HUES6 (cell line): ENCODE measurements at regions not wholly inside any gene's neighbourhood (a gene's known extent, or its start where the extent isn't known, plus 50 kb on each side); places are given as distances from the start of the nearest gene placed in this dataset.

Experiments used
- H3K27ac ChIP-seq: 2 replicates; pipeline ENCODE4 v1.7.0; 2013; ENCODE audit warnings: low read depth, mild to moderate bottlenecking, low read length, inconsistent platforms
- H3K27me3 ChIP-seq: 2 replicates; pipeline ENCODE4 v1.6.1; 2013; ENCODE audit warnings: low read length; ENCODE audit not compliant: control insufficient read depth, insufficient read depth
- H3K36me3 ChIP-seq: 2 replicates; pipeline ENCODE4 v1.6.1; 2013; ENCODE audit warnings: low read length; ENCODE audit not compliant: control insufficient read depth, insufficient read depth
- H3K4me1 ChIP-seq: 2 replicates; pipeline ENCODE4 v1.6.1; 2013; ENCODE audit warnings: low read length; ENCODE audit not compliant: control insufficient read depth, insufficient read depth
- H3K4me3 ChIP-seq: 2 replicates; pipeline ENCODE4 v1.5.1; 2013; ENCODE audit warnings: low read depth, low read length
- H3K9ac ChIP-seq: one replicate; pipeline ENCODE4 v1.6.1; 2013; ENCODE audit warnings: mild to moderate bottlenecking, low read length
- H3K9me3 ChIP-seq: 2 replicates; pipeline ENCODE4 v1.6.1; 2013; ENCODE audit warnings: low read depth, low read length; ENCODE audit not compliant: control insufficient read depth, insufficient read depth

DNA sequence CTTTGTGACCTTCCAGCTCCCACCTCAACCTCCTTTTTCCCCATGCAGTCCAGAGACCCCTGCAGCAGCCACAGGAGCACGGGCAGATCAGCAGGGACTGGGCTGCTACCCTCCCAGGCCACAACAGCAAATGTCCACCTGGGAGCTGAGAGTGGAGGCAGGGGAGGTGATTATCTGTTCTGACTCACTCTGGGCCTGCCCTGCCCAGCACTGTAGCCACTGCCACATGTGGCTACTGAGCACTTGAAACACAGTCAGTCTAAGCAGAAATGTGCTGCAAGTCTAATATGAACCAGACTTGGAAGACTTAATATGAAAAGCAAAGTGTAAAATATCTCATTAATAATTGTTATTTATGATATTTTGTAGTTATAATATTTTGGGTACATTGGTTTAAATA lies 148.9 kb upstream of the VANGL1 start:
- H3K4me3 ChIP-seq: no peak overlapping the region
- no peaks in the 10 kb centered on the region for H3K27me3 ChIP-seq
- no peaks in the 10 kb centered on the region for H3K4me1 ChIP-seq
- H3K36me3 ChIP-seq: no peaks in the 10 kb centered on the region
- H3K27ac ChIP-seq: no peak overlapping the region
- no peak overlapping the region for H3K9ac ChIP-seq
- H3K9me3 ChIP-seq: no peaks in the 10 kb centered on the region

DNA sequence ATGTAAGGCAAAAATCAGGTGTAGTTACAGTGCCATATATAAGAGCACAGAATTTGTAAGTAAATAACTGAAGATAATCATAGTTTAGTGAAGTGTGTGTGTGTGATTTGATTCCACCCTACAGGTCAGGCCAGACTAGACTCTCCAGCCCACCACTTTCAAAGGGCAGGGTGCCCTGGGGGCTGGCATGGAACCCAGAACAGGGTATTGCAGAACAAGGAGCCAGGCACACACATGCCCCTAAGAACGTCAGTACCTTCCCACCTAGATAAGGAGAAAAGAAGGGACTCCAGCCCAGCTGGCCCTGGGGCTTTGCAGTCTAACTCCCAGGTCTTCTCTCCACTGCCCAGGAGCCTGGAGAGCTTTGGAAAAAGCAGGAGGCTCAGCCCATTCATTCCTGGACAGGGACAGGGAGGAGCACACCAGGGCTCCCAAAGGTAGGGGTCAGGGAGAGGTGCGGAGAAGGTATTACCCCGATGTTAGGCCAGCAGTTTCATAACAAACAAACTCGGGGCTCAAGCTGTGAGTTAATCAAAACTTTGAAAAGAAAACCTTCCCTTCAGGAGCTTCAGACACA lies 149.7 kb upstream of the VANGL1 start:
- Histone ChIP-seq H3K36me3 (no peaks in the 10 kb centered on the region), H3K4me3 (no peak overlapping the region), H3K9ac (no peak overlapping the region), H3K9me3 (no peaks in the 10 kb centered on the region), H3K27me3 (no peaks in the 10 kb centered on the region), H3K27ac (no peak overlapping the region), H3K4me1 (no peaks in the 10 kb centered on the region)

DNA sequence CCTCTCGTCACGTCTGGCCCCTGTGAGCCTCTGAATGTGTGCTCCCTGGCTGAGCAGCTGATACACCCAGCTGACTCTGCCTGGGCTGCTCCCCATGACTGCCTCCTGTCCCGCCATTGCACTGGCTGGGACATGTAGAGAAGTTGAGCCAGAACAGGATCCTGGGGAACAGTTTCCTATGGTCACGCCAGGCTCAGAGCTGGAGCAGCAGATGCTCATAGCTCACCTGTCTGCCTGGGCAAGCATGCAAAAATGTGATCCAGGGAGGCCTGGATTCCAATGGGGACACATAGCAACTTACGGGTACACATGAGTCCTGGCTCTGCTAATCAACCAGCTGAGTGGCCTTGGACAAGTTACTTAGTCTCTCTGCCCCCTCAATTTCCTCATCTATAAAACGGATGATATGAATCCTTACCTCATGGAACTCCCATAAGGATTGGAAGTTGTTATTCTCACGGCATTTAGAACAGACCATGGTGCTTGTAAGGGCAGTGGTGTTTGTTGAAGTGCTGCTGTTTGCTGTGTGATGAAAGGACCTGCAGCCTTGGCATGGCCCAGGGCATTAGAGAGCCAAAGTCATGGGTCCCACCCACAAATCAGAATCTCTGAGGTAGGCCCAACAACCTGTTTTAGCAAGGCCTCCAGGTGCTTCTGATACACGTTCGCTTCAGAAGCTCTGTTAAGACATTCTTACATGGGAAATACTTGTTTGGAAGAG lies 150.3 kb upstream of the VANGL1 start:
- Histone ChIP-seq H3K4me3 (no peak overlapping the region), H3K27ac (no peak overlapping the region), H3K27me3 (no peaks in the 10 kb centered on the region), H3K36me3 (no peaks in the 10 kb centered on the region), H3K9ac (no peak overlapping the region), H3K9me3 (no peaks in the 10 kb centered on the region), H3K4me1 (no peaks in the 10 kb centered on the region)

DNA sequence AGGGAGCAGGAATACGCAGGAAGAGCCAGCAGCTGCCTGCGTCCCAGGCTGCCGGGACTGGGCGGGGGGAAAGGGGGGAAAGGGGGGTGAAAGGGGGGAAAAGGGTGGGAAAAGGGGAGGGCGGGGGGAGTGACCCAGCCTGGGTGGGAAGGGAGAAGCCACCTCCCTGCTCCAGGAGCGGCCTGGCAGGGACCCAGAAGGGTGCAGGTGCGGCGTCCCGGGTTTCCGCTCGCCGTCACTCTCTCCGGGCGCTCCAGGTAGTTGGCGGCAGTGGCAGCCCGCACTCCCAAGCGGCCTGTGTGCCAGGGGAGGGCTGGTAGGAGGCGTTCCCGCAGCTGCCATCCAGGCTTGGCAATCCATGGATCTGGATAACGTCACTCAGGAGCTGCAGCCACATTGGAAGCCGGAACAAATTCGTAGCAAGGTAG lies 141.0 kb upstream of the NGF start:
- Histone ChIP-seq H3K9me3 (no peaks in the 10 kb centered on the region), H3K9ac (no peak overlapping the region), H3K4me1 (no peaks in the 10 kb centered on the region), H3K27me3 (peaks cover 3% of the 10 kb centered on the region; the same call in 1 of the 2 replicates), H3K36me3 (no peaks in the 10 kb centered on the region), H3K27ac (no peak overlapping the region), H3K4me3 (no peak overlapping the region)

DNA sequence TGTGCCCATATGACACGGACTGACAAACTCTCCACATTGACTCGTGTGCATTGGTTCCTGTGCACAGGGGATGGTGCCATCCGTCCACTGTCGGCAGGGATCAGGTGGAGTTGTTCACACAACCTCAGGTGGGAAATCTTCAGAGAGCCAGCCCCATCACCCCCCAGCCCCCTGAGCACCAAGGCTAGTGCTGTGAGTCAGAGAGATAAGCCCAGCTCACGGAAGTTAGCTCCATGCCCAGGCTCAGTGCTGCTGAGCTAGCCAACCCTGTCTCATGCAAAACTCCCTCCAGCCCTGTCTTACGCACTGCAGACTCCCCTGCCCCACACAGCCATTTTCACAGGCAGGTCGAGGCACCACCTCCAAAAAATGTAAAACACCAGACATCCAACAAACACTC lies 139.0 kb upstream of the NGF start:
- Histone ChIP-seq H3K27ac (no peak overlapping the region), H3K27me3 (peaks cover 3% of the 10 kb centered on the region; the same call in 1 of the 2 replicates), H3K4me1 (no peaks in the 10 kb centered on the region), H3K36me3 (no peaks in the 10 kb centered on the region), H3K9me3 (no peaks in the 10 kb centered on the region), H3K9ac (no peak overlapping the region), H3K4me3 (no peak overlapping the region)

DNA sequence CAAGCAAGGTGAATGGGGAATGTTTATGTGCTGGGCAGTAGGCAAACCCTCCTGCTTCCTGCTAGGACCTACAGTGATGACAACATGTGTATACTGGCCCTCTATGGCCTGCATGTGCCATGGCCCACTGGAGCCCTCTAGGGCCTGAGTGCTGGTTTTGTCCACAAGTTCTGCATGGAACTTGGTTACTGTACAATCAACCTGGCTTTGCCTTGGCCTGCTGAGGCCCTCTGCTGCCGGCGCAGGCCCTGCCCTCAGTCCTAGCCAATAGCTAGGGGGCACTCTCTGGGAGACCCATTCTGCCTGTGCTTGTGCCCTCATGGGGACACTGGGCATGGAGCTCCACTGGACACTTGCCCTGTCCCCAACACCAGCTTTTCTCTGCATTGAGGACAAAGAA lies 138.6 kb upstream of the NGF start:
- Histone ChIP-seq H3K4me3 (no peak overlapping the region), H3K9me3 (no peaks in the 10 kb centered on the region), H3K27ac (no peak overlapping the region), H3K9ac (no peak overlapping the region), H3K4me1 (no peaks in the 10 kb centered on the region), H3K36me3 (no peaks in the 10 kb centered on the region), H3K27me3 (peaks cover 3% of the 10 kb centered on the region; the same call in 1 of the 2 replicates)

DNA sequence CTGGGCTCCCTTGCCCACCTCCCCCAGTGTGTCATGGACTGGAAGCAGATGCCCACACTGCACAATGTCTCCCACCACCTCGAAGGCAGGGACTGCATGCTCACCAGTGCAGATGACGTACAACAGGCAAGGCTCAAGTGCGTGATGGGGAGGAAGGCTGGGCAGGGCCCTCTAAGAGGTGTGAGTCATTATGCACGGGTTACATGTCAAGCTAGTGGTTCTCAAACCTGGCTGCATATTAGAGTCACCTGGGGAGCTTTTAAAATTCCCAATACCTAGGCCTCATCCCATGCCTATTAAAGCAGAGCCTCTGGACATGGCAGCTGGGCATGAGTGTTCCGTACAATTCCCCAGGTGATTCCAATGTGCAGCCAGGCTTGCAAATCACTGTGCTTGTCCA lies 137.9 kb upstream of the NGF start:
- Histone ChIP-seq H3K9me3 (no peaks in the 10 kb centered on the region), H3K27me3 (peaks cover 3% of the 10 kb centered on the region; the same call in 1 of the 2 replicates), H3K4me1 (no peaks in the 10 kb centered on the region), H3K27ac (no peak overlapping the region), H3K36me3 (no peaks in the 10 kb centered on the region), H3K9ac (no peak overlapping the region), H3K4me3 (no peak overlapping the region)

DNA sequence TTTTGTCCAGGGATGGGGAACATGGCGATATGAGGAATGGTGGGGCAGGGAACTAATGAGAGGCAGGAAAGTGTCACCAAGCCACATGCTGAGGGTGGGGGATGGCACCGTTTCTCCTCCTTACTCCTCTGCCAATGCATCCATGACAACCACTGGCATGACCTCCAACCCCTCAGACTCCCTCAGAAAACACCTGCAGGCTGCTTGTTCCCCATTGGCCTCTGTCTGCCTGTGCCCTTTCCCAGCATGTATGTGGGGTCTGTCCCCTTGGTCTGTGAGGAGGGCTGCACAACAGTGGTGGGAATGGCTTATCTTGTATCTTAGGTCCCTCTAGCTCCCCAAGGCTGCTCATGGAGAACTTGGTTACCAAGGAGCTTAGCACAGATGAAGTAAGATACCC lies 137.2 kb upstream of the NGF start:
- Histone ChIP-seq H3K27me3 (peaks cover 3% of the 10 kb centered on the region; the same call in 1 of the 2 replicates), H3K9ac (no peak overlapping the region), H3K4me3 (no peak overlapping the region), H3K4me1 (no peaks in the 10 kb centered on the region), H3K9me3 (no peaks in the 10 kb centered on the region), H3K36me3 (no peaks in the 10 kb centered on the region), H3K27ac (no peak overlapping the region)

DNA sequence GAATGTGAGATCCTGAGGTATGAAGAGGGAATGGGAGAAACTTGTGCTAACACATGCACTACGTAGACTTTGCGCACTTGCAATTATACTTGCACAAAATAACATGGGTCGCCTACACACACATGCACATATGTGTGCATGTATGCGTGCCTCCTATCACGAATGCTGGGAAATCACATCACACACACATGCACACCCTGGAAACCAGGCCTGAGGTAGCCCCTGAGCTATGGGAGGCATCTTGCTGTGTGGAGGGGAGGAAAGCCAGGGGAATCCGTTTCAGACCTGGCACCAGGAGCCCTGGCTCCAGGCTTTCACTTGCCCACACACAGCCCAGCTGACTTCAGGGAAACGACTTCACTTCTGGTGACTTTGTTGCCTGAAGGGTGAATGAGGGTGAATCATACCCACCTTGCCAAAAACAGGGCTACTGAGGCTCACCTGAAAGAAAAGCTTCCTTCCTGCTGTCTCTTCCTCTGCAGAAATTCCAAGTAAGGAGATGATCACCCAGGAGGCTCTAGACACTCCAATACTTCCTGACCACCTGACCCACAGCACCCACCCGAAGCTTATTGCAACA lies 136.0 kb upstream of the NGF start:
- H3K36me3 ChIP-seq: no peaks in the 10 kb centered on the region
- no peaks in the 10 kb centered on the region for H3K9me3 ChIP-seq
- H3K9ac ChIP-seq: no peak overlapping the region
- no peak overlapping the region for H3K4me3 ChIP-seq
- no peaks in the 10 kb centered on the region for H3K27me3 ChIP-seq
- no peak overlapping the region for H3K27ac ChIP-seq
- H3K4me1 ChIP-seq: no peaks in the 10 kb centered on the region

DNA sequence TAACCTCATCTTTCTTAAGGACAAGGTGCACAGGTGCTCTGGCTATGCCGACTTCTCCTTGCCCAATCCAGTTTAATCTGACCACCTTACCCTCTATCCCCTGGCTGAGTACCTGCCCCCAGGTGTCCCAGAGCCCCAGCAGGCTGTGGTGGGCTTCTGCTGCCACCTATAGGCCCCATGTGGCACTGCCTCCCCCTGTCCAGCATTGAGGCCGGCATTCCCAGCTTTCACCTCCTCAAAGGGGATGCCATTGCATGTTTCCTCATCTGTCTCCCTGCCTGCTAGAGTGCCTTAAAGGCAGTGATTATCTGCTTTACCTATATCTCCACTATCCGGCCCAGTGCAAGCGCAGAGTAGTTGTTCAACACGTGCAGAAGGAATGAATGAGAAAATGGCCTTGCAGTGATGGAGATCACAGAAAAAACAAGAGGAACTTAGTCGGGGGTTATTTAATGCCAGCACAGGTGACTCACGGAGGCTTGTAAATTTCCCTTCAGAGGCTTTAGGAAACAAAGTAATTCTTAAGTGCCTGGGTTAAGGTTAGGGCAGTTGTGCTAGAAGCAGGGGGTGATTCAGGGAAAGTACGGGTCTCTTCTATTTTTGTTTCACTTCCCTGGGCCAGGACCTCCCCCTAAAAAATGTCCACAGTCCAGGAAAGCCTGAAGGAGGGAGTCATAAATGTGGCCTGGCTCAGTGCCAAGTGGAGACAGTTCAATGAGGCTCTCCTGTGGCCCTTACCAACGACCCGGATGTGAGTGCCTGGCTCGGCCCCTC lies 131.8 kb upstream of the NGF start:
- no peak overlapping the region for H3K4me3 ChIP-seq
- no peaks in the 10 kb centered on the region for H3K36me3 ChIP-seq
- H3K27ac ChIP-seq: no peak overlapping the region
- H3K4me1 ChIP-seq: peaks cover 3% of the 10 kb centered on the region; the same call in 1 of the 2 replicates
- H3K9ac ChIP-seq: no peak overlapping the region
- H3K9me3 ChIP-seq: no peaks in the 10 kb centered on the region
- no peaks in the 10 kb centered on the region for H3K27me3 ChIP-seq

DNA sequence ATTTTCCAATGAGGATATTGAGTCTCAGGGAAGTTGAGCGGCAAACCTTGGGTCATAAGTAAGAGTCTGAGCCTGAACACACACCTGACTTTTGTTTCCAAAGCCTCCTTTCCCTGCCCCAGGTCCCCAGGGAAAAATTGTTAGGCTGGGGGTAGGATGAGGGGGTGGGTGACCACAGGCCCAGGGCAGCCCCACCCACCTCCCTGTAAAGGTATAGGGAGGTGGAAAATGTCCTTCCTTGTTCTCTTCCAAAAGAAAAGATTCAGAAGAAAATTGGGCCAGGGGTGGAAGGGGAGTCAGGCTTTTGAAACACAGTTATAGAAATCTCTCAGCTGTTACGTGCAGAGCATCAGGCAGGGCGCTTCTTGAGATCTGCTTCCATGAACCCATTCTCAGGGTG lies 129.7 kb upstream of the NGF start:
- Histone ChIP-seq H3K4me3 (no peak overlapping the region), H3K27me3 (no peaks in the 10 kb centered on the region), H3K9ac (no peak overlapping the region), H3K36me3 (no peaks in the 10 kb centered on the region), H3K9me3 (no peaks in the 10 kb centered on the region), H3K27ac (no peak overlapping the region), H3K4me1 (peaks cover 3% of the 10 kb centered on the region; the same call in 1 of the 2 replicates)
